ENCODE measurements at regions not wholly inside any gene's neighbourhood (a gene's known extent, or its start where the extent isn't known, plus 50 kb on each side); places are given as distances from the start of the nearest gene placed in this dataset.

GRCh38 chr14:40697231-40697630 lies 909.4 kb upstream of the LRFN5 start:
- no peak for TF ChIP-seq ZBTB33 (IDR thresholded peaks at IDR 0.05)
- no peak for TF ChIP-seq MAX (IDR thresholded peaks at IDR 0.05)
- TF ChIP-seq FOXA1 (IDR thresholded peaks at IDR 0.05): no peak
- no peak for TF ChIP-seq TAF1 (conservative IDR thresholded peaks at IDR 0.05)
- TF ChIP-seq RAD21 (IDR thresholded peaks at IDR 0.05): no peak
- TF ChIP-seq NR2F2 (IDR thresholded peaks at IDR 0.05): no peak
- TF ChIP-seq EGR1 (IDR thresholded peaks at IDR 0.05; ENCODE audit: low read depth in 2 of 2): no peak
- 51% methylated on average over 1 of the region's 1 CpG for WGBS
- Histone ChIP-seq H3K36me3 (ENCODE audit: control insufficient read depth in 4 of 4, insufficient read depth in 3 of 4, low read depth in 1 of 4, low read length in 3 of 4) (no peaks in the 10 kb centered on the region), H3K27me3 (ENCODE audit: control insufficient read depth in 4 of 4, insufficient read depth in 4 of 4, low read length in 3 of 4) (no peaks in the 10 kb centered on the region), H3K4me1 (ENCODE audit: control insufficient read depth in 4 of 4, insufficient read depth in 4 of 4, low read length in 3 of 4) (no peaks in the 10 kb centered on the region), H3K27ac (ENCODE audit: low read depth in 1 of 2, low read length in 2 of 2) (no peak overlapping the region), H3K9ac (ENCODE audit: low read depth in 1 of 2, low read length in 2 of 2) (no peak overlapping the region), H3K4me3 (ENCODE audit: low read depth in 1 of 3, low read length in 3 of 3) (no peak overlapping the region), H3K9me3 (ENCODE audit: control insufficient read depth in 4 of 4, low read length in 3 of 4) (peaks cover 0 to 3% (median 0%) of the 10 kb centered on the region in 4 donors)
- no peak for DNase-seq (ENCODE audit: low spot score)

GRCh38 chr14:40694023-40694422 lies 912.7 kb upstream of the LRFN5 start:
- no peaks in the 10 kb centered on the region for H3K27me3 ChIP-seq (ENCODE audit: control insufficient read depth in 4 of 4, insufficient read depth in 4 of 4, low read length in 3 of 4)
- H3K9ac ChIP-seq (ENCODE audit: low read depth in 1 of 2, low read length in 2 of 2): no peak overlapping the region
- TF ChIP-seq GABPA (IDR thresholded peaks at IDR 0.05 in 1 of 2, conservative IDR thresholded peaks at IDR 0.05 in 1 of 2) (no peak), REST (IDR thresholded peaks at IDR 0.05) (no peak), EGR1 (IDR thresholded peaks at IDR 0.05; ENCODE audit: low read depth in 2 of 2) (no peak), RAD21 (IDR thresholded peaks at IDR 0.05) (no peak), FOXA1 (IDR thresholded peaks at IDR 0.05) (no peak)
- WGBS: 86% methylated on average over 3 of the region's 3 CpGs
- H3K36me3 ChIP-seq (ENCODE audit: control insufficient read depth in 4 of 4, insufficient read depth in 3 of 4, low read depth in 1 of 4, low read length in 3 of 4): no peaks in the 10 kb centered on the region
- no peak overlapping the region for H3K27ac ChIP-seq (ENCODE audit: low read depth in 1 of 2, low read length in 2 of 2)
- H3K4me1 ChIP-seq (ENCODE audit: control insufficient read depth in 4 of 4, insufficient read depth in 4 of 4, low read length in 3 of 4): no peaks in the 10 kb centered on the region
- no peak overlapping the region for H3K4me3 ChIP-seq (ENCODE audit: low read depth in 1 of 3, low read length in 3 of 3)
- no peak for DNase-seq (ENCODE audit: low spot score)
- peaks cover 0 to 3% (median 0%) of the 10 kb centered on the region in 4 donors for H3K9me3 ChIP-seq (ENCODE audit: control insufficient read depth in 4 of 4, low read length in 3 of 4)

GRCh38 chr14:40691066-40691465 lies 915.6 kb upstream of the LRFN5 start:
- Histone ChIP-seq H3K9me3 (ENCODE audit: control insufficient read depth in 4 of 4, low read length in 3 of 4) (peaks cover 0 to 3% (median 0%) of the 10 kb centered on the region in 4 donors), H3K4me3 (ENCODE audit: low read depth in 1 of 3, low read length in 3 of 3) (no peak overlapping the region), H3K27ac (ENCODE audit: low read depth in 1 of 2, low read length in 2 of 2) (no peak overlapping the region), H3K9ac (ENCODE audit: low read depth in 1 of 2, low read length in 2 of 2) (no peak overlapping the region), H3K27me3 (ENCODE audit: control insufficient read depth in 4 of 4, insufficient read depth in 4 of 4, low read length in 3 of 4) (no peaks in the 10 kb centered on the region), H3K4me1 (ENCODE audit: control insufficient read depth in 4 of 4, insufficient read depth in 4 of 4, low read length in 3 of 4) (no peaks in the 10 kb centered on the region), H3K36me3 (ENCODE audit: control insufficient read depth in 4 of 4, insufficient read depth in 3 of 4, low read depth in 1 of 4, low read length in 3 of 4) (no peaks in the 10 kb centered on the region)
- TF ChIP-seq TAF1 (conservative IDR thresholded peaks at IDR 0.05) (no peak), NR2F2 (IDR thresholded peaks at IDR 0.05) (no peak), CTCF (IDR thresholded peaks at IDR 0.05; ENCODE audit: low read depth, low read length, missing input control) (no peak)
- no peak for DNase-seq (ENCODE audit: low spot score)
- WGBS: 85% methylated on average over 2 of the region's 2 CpGs
